T-helper 2 cell treated with Interferon-gamma antibody and Interleukin-4, amounts not matched to agents 100 ng/mL and 5 ng/mL, for 36 hours (primary cell): ENCODE measurements at regions not wholly inside any gene's neighbourhood (a gene's known extent, or its start where the extent isn't known, plus 50 kb on each side); places are given as distances from the start of the nearest gene placed in this dataset.
"Not testable (repeated sequence)": the region's sequence is repeated elsewhere in the genome, so short reads cannot be mapped to it uniquely, and the experiment has no call there.

Source experiments
- intact Hi-C: fragments of 100-400 bp; cut with micrococcal nuclease; formaldehyde crosslinking; loops from one replicate; pipeline ENCODE4 v1.15.1; 2023

DNA sequence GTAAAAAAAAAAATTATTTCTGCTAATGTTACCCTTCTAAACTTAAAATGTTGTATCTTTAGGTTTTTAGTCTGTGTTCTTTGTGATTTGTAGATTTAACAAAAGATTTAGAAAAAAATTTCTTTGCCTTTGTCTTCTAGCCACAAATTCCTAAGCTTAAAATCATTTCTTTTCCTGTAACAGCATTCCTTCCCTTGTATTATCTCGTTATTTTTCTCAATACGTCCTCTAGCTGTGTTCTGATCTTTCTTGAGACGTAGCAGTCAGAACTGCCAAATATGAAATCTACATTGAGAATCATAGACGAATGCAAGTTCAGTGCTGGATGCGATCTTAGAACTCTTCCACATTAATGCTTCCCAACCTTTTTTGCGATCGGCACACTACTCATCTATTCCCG lies 283.1 kb downstream of the UTRN start:
- intact Hi-C loops, result no loop called here

DNA sequence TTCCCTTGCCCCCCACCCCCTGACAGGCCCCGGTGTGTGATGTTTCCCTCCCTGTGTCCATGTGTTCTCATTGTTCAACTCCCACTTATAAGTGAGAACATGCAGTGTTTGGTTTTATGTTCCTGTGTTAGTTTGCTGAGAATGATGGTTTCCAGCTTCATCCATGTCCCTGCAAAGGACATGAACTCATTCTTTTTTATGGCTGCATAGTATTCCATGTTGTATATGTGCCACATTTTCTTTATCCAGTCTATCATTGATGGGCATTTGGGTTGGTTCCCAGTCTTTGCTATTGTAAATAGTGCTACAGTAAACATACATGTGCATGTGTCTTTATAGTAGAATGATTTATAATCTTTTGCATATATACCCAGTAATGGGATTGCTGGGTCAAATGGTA lies 287.4 kb downstream of the UTRN start:
- intact Hi-C loops, result not testable (repeated sequence)

DNA sequence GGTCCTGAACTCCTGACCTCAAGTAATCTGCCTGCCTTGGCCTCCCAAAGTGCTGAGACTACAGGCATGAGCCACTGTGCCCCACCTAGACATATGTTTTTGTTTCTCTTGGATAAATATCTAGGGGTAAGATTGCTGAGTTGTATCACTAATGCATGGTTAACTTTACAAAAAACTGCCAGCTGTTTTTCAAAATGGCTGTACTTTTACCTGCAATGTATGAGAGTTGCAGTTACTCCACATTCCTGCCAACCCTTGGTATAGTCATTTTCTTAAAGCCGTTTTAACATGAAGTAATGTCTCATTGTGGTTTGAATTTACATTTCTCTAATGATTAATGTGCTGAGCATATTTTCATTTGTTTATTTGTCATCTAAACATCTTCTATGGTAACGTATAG lies 289.7 kb downstream of the UTRN start:
- intact Hi-C loops, result no loop called here

DNA sequence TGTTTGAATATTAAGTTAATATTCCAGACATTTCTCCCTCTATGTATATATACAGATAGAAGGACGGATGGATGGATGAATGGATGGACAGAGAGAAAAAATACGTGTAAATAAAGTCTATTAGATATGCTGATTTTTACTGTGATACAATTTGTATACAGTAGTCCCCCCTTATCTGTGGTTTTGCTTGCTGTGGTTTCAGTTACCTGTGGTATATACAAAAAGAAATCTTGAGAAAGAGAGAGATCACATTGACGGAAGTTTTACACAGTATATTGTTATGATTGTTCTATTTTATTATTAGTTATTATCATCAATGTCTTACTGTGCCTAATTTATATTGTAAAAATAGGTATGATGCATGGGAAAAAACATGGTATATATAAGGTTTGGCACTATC lies 290.2 kb downstream of the UTRN start:
- intact Hi-C loops, result no loop called here

DNA sequence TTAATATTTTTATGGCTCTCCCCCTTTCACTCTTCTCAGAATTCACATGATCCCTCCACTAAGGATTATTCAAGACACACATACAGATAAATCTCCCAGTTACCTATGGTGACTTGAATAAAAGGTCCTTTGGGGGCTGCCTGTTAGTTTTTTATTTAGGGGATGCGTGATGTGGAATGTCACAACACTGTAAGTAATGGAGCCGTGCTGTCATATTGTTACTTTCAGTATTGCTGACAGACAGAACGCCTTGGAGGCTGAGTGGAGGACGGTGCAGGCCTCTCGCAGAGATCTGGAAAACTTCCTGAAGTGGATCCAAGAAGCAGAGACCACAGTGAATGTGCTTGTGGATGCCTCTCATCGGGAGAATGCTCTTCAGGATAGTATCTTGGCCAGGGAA lies 291.7 kb downstream of the UTRN start:
- intact Hi-C loops, result no loop called here

DNA sequence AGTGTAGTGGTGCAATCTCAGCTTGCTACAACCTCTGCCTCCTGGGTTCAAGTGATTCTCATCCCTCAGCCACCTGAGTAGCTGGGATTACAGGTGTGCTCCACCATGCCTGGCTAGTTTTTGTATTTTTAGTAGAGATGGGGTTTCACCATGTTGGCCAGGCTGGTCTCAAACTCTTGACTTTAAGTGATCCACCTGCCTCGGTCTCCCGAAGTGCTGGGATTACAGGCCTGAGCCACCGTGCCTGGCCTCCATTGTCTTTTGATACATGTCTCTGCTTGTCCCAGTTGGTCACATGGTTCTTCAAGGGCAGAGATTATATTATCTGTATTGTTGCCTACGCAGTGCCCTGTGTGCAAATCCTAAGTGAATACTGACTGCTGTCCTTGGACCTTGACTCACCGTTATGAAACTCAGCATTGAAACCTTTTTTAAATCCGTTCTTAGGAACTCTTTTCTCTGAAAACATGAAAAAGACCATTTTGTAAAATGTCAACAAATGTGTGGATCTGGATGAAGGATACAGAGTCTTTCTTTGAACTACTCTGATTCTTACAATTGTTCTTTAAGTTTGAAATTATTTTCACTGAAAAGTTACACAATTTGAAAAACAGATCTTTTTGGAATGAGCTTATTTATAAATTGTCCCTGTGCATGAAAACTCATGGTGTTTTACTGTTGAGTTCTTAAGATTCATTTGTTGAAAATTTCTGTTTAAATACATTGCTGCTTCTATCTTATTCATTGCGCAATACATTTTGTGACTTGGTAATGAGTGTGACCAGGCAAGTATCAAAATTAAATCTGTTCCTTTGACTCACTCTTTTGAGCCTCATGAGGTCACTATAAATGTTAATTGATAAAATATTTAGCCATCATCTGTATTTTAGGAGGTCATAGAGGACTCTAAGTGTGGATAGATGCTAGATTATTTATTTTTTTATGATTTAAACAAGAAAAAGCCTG lies 293.5 kb downstream of the UTRN start:
- intact Hi-C loops, result no loop called here

DNA sequence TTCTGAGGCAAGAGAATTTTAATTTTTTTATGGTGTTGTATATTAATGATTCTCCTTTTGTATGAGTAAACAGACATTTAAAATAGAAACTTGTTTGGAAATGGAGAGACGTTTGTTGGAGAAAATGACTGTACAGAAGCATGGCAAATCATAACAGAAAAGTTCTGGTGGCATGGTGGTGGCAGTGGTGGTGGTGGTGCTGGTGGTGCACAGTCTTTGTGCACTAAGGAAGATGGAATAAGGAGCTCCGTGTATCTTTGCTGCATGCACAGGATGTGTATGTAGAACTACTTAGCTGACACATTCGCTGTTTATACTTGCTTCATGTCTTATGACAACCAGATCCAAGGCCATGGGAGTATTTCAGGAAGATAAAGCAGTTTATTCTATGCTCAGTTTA lies 294.9 kb downstream of the UTRN start:
- intact Hi-C loops, result loop anchor here (5.0 to 10.0 kb wide), 8 partner anchors 92 to 1385 kb away; partner anchors contain the start of genes EPM2A, FBXO30, SF3B5 and SHPRH

DNA sequence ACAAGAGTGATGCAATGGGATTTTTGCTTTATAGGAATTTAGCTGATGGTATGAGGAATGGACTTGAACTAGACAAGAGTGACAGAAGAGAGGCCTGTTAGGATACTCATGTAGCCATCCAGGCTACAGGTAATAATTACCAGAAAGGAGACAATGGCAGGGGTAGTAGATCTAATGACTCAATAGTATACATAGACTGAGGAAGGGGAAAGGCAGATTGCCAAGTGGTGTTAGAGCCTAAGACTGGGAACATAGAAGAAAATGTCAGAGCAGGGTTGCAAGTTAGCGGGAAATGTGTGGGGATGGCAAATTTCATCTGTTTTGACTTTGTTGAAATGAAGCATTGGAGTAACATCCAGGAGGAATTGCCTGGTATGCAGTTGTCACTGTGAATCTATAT lies 295.6 kb downstream of the UTRN start:
- intact Hi-C loops, result loop anchor here (5.0 to 10.0 kb wide), 8 partner anchors 92 to 1384 kb away; partner anchors contain the start of genes EPM2A, FBXO30, SF3B5 and SHPRH

DNA sequence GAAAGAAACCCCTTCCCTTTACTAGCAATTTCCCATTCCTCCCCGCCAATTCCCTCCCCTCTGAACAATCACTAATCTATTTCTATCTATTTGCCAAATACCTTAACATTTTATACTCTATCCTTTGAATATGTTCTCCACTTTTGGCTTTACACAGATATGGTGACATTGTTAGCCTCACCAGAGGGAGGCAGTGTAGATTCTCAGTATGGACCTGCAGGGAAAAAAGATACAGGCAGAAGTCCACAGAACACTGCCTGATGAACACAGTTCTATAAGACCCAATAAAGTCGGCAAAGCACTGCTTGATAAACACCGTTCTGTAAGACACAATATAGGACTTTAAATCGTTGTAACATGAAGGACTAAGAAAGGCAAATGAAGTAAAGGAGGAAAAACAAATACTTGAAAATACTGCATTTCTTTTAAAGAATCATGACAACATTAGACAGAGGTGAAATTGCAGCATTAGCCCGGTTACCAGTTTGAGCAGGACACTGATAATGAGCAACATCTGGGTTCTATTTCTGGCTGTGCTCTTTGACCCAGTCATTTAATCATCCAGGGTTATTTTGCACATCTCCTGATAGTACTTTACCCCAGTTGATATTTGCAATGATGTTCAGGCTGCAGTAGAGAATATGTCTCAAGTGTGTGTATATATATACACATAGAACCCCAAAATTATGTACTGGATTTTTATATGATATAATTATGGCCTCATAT lies 296.8 kb downstream of the UTRN start:
- intact Hi-C loops, result loop anchor here (2.0 to 10.0 kb wide), 10 partner anchors 90 to 1383 kb away; partner anchors contain the start of genes EPM2A, FBXO30, SF3B5 and SHPRH

DNA sequence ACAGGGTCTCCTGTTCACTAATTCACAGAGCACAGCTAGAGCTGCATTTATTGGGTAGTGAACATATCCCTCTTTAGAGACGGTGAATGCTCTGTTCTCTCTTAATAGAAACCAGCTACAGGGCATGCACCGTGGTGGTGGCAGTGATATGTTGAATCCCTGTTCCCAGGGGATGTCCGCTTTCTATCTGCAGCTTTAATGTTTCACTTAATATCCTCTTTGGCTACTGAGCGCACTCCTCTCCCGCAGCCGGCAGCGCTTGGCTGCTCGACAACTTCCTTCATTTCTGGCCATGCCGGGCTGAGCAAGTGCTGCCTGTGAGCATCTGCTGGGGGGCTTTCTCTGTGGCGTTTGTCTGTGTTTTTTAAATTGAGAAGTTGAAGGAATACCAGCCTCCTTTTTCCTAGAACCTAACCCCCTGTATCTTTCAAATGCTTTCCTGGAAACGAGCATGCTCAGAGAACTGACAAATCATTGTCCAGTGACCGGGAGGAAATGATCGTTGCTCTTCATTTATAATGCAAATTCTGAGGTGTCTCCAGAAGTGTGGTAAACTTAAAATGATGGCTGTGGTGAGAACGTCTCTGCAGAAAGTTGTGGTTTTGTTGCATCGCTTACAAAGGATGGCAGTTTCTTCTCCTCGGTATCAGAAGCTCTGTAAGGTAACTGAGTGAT lies 297.9 kb downstream of the UTRN start:
- intact Hi-C loops, result loop anchor here (1.0 to 10.0 kb wide), 12 partner anchors 23 to 1382 kb away; partner anchors contain the start of genes EPM2A, FBXO30, SF3B5 and SHPRH

DNA sequence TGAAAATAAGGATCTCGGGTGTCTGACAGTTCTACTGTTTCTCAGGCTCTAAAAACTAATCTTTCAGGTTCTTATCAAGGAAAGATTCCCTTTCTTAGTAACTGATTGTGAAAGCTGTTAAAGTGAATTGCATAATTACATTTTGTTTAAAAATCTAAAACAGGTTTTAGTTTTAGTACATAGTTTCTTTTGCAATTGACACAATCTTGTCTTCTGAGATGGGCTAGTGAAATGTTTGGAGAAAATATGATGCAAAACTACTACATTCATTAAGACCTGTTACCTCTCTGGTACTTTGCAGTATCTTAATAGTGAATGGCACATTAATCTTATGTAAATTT lies 298.4 kb downstream of the UTRN start:
- intact Hi-C loops, result loop anchor here (1.0 to 10.0 kb wide), 12 partner anchors 23 to 1381 kb away; partner anchors contain the start of genes EPM2A, FBXO30, SF3B5 and SHPRH

DNA sequence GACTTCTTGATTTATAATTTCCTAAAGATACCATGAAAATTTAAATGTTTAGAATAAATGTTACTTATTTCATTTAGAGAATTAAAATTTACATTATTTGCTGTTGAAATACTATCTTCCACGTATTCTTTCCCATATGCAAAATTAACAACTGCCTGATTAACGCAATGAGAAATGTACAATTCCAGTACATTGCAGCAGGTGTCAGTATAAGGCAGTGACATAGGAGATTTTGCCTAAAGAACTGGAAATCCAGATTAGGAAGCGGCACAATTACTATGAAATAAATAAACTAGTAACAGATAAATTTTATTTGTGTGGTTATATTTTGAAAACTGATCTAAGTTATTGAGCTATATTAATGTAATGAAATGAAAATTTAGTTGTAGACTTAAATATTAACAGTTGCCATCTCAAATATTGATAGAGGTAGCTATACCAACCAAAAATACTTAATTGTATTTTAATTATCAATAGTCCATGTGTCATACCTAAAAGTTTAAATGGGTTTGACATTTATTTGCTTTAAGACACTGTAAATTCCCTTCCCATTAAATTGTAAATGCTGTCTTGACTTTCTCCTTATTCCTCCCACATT lies 300.2 kb downstream of the UTRN start:
- intact Hi-C loops, result loop anchor here (1.0 to 10.0 kb wide), 9 partner anchors 139 to 1379 kb away; partner anchors contain the start of genes EPM2A, FBXO30 and SHPRH

DNA sequence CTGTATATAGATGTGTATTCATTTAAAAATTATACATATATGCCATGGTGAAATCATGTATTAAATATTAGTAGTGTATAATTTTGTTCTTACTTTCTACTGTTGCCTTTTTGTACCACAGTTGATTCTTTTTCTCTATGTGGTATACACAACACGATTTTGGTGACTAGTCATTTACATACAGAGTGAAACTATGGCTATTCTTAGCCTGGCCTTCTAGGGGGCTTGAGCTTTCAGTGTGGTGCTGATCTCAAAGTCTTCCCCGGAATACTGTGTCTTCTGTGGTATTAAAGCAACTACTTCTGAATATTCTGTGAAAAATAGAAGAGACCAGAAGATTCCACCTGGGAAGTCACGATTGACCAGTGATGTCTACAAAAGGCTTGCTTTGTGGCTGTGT lies 301.9 kb downstream of the UTRN start:
- intact Hi-C loops, result loop anchor here (10.0 kb wide), 5 partner anchors 138 to 1378 kb away; partner anchors contain the start of genes EPM2A, FBXO30 and SHPRH

DNA sequence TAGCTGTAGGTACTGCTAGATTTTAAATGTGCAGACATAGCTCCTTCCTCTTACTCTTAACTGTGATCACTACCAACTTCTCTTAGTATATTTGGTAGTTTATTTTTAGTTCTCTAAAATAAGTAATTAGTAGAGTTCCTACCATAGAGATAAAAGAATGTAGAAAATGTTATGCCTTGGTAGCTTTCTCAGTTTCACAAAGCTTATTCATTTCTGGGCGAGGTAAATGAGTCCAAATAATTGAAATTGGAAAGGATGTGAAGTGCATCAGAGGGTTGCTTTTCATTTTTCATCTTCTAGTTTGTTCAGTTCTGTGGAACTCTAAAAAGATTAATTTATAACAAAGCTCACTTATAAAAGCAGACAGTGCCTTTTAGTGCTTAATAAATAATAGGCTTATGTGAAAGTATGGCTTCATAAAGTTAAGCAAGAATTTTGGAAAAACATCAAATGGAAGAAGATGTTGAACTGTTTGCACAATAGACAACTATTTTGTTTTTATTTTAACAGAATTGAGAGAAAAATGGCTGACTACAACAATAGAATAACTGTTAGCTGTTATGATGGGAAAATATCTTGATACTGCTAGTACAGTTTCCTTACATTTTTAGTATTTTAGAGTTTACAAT lies 303.7 kb downstream of the UTRN start:
- intact Hi-C loops, result loop anchor here (10.0 kb wide), 5 partner anchors 136 to 1376 kb away; partner anchors contain the start of genes EPM2A, FBXO30 and SHPRH

DNA sequence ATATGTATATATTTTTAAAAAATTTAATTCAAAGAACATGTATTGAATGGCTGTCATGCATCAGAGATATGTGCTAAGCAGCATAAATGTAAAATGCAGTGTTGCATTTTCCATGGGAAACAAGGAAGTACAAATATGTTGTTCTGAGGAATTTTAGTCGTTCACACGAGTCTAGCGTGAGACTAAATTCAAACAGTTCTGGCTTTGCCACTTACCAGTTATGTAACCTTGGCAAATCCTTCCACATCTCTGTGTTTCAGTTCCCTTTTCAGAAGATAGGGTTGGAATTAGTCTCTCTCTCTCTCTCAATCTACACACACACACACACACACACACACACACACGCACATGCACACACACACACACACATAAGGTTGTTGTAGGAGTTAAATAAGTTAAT lies 305.4 kb downstream of the UTRN start:
- intact Hi-C loops, result no loop called here

DNA sequence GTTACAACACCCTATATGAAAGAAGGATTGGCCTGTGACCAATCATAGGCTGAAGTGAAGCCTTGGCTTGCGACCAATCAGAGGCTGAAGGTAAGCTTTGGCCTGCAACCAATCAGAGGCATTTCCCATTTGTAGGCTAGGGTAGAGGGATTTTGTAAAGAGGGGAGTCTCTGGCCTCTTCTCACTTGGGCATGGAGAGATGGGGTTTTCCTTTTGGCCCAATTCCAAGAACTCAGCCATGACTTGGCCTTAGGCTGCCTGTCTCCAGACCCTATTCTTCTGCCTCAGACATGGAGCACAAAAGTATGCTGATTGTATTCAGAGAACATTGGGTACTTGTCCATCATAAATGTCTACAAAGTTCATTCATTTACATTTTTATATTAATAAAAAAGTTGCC lies 308.3 kb downstream of the UTRN start:
- intact Hi-C loops, result no loop called here

DNA sequence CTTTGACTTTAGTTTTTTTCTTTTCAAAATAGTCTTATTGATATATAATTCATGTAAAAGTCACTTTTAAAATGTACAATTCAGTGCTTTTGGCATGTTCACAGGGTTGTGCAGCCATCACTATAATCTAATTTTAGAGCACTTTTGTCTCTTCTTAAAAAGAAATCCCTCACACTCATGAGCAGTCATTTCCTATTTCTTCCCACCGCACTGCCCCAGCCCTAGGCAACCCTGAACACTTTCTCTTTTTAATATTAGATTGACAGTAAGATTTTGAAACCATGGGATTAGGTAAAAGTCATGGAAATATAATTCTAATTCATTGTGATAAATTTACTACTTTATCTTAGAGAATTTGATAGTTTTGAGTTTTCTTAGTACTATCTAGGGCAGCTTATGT lies 309.4 kb downstream of the UTRN start:
- intact Hi-C loops, result no loop called here

DNA sequence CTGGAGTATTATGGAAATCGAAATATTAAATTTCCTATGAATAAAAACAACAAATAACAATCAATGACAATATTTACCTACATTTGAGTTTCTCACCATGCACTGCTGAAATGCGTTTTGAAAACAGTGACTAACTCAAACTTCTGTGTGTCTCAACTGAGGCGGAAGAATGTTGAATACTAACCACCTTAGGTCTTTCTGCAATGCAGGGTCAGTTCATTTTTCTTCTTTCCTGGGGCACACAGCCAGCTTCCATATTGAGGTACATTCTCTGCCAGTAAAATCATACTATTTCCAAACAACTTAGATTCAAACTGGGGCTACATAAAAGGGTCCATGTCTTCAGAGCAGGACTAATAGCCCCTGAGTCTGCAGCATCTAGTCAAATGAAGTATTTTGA lies 310.1 kb downstream of the UTRN start:
- intact Hi-C loops, result no loop called here

DNA sequence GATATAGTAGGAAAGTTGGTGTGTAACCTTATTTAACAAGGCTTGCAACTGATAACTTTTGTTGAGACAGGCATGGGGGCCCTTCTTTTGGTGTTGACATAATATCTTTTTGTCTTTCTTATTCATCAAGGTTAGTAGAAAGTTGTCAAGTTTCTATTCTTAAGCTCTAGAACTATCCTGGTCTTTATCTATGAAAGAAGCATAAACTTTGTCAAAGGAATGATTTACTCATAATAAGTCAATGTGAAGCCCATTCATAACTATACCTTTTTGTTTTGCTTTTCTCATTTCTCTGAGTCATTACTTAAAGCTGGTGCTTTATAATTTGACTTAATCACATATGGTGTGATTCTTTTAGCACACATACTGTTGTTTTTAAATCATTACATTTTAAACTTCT lies 312.4 kb downstream of the UTRN start:
- intact Hi-C loops, result no loop called here

DNA sequence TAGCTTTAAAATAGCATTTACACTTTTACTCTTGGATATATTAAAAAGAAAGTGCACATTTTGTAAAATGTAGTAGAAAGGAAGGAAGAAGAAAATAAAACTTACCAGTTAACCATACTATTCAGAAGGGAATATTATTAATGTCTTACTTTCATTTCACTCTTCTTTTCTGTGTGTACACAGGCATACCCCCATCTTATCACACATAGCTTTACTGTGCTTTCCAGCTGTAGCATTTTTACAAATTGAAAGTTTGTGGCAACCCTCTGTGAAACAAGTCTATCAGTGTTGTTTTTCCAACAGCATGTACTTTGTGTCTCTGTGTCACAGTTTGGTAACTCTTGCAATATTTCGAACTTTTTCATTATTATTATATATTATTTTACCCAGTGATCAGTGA lies 314.5 kb downstream of the UTRN start:
- intact Hi-C loops, result no loop called here
